ENCODE measurements at regions not wholly inside any gene's neighbourhood (a gene's known extent, or its start where the extent isn't known, plus 50 kb on each side); places are given as distances from the start of the nearest gene placed in this dataset.

DNA sequence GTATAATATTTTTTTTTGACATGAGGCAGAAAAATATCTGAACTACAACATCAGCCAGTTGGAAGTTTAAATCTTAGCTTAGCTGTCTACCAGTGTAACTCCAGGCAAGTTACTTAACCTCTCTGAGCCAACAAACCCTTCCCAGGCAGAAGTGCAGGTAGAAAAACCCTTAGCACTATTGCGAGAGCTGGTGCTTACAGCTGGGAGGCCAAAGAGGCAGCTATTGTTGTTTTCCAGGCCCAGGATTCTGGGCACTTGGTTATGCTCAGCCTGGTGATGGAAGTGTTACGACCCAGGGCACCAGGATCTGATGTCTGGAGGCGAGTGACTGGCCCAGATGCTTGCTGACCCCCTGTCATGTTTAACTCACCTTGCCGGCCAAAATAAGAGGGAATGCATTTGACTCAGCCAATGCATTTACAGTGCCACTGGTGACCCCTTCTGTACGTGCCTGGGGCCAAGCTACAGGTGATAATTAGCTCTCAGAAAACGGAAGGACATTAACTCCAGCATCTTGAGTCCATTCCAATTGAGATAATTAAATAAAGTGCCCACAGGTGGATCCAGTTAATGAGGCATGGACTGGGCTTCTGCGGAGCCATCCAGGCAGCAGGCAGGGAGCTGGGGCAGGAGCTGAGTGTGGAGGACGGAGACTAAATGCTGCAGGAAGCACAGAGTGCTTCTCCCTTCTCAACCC is 126.5 kb upstream of the HABP2 start:
- TF ChIP-seq, protein P1, sequence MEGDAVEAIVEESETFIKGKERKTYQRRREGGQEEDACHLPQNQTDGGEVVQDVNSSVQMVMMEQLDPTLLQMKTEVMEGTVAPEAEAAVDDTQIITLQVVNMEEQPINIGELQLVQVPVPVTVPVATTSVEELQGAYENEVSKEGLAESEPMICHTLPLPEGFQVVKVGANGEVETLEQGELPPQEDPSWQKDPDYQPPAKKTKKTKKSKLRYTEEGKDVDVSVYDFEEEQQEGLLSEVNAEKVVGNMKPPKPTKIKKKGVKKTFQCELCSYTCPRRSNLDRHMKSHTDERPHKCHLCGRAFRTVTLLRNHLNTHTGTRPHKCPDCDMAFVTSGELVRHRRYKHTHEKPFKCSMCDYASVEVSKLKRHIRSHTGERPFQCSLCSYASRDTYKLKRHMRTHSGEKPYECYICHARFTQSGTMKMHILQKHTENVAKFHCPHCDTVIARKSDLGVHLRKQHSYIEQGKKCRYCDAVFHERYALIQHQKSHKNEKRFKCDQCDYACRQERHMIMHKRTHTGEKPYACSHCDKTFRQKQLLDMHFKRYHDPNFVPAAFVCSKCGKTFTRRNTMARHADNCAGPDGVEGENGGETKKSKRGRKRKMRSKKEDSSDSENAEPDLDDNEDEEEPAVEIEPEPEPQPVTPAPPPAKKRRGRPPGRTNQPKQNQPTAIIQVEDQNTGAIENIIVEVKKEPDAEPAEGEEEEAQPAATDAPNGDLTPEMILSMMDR (tag by site-specific recombination; IDR thresholded peaks at IDR 0.05): no peak
- no peak for TF ChIP-seq ZNF10 (tag by site-specific recombination; IDR thresholded peaks at IDR 0.05)

Measured in HEK293 (cell line).